A549 (cell line): ENCODE measurements at regions not wholly inside any gene's neighbourhood (a gene's known extent, or its start where the extent isn't known, plus 50 kb on each side); places are given as distances from the start of the nearest gene placed in this dataset.

Source experiments
- BHLHE40 ChIP-seq: IDR thresholded peaks from 2 replicates; pipeline ENCODE4 v1.6.1; 2012; ENCODE audit warnings: low read depth, low read length, inconsistent platforms
- CEBPB ChIP-seq, 2 experiments: fragments of >200 bp in 1 of 2; sonication (Bioruptor Twin) in 1 of 2; formaldehyde crosslinking in 1 of 2; IDR thresholded peaks; 2 replicates each; pipeline ENCODE4 v1.6.1; 2012 to 2016
- ELK1 ChIP-seq: fragments of 150-350 bp; IDR thresholded peaks from 2 replicates; pipeline ENCODE4 v1.6.1; 2014; ENCODE audit warnings: low read depth, mild to moderate bottlenecking, low read length
- EP300 ChIP-seq, 2 experiments: fragments of >200 bp; sonication (Bioruptor Twin); formaldehyde crosslinking; IDR thresholded peaks; 2 replicates in 1 of 2; 3 replicates in 1 of 2; pipeline ENCODE4 v1.6.1; 2016 to 2017
- HDAC2 ChIP-seq: fragments of 200-600 bp; sonication (generic); IDR thresholded peaks from 2 replicates; pipeline ENCODE4 v1.6.1; 2016
- HOXB5 ChIP-seq: fragments of 250-450 bp; sonication (Bioruptor Pico); IDR thresholded peaks from 2 replicates; pipeline ENCODE4 v1.5.0; 2020; ENCODE audit warnings: mild to moderate bottlenecking, moderate library complexity
- JUN ChIP-seq, 2 experiments: fragments of >200 bp; sonication (Bioruptor Twin); formaldehyde crosslinking; IDR thresholded peaks; 2 replicates in 1 of 2; 3 replicates in 1 of 2; pipeline ENCODE4 v1.6.1; 2016 to 2017
- NPAS2 ChIP-seq: fragments of 250-450 bp; sonication (Bioruptor Pico); IDR thresholded peaks from 2 replicates; pipeline ENCODE4 v1.8.0; 2022; ENCODE audit warnings: mild to moderate bottlenecking, moderate library complexity, borderline replicate concordance
- POLR2A ChIP-seq: IDR thresholded peaks from 2 replicates; pipeline ENCODE4 v1.6.1; 2012; ENCODE audit warnings: mild to moderate bottlenecking, low read length
- REST ChIP-seq: fragments of 200-600 bp; sonication (generic); IDR thresholded peaks from 2 replicates; pipeline ENCODE4 v1.6.1; 2016; ENCODE audit warnings: antibody characterized with exemption, mild to moderate bottlenecking, moderate library complexity
- TF ChIP-seq, protein P1 (sequence below): fragments of >200 bp; sonication (Bioruptor Twin); formaldehyde crosslinking; IDR thresholded peaks from 3 replicates; pipeline ENCODE4 v1.5.1; 2016
- TF ChIP-seq, protein P2 (sequence below): fragments of 450-650 bp; IDR thresholded peaks from 2 replicates; pipeline ENCODE4 v1.6.1; 2014; ENCODE audit warnings: antibody characterized with exemption

DNA sequence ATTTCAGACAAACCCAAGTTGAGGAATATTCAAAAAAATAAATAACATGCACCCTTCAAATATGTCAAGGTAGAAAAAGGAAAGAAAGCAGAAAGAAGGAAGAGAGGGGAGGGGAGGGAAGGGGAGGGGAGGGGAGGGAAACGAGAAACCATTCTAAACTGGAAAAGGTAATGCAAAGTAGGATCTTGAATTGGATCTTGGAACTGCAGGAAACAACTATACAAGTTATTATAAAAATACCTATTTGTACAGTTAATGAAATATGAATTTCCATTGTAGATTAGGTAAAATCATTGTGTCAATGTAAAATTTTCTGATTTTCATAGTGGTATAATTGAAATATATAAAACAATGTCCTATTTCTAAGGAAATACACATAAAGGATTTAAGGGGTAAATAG is 668.4 kb downstream of the FAT4 start:
- TF ChIP-seq REST, result no peak
- TF ChIP-seq, protein P1, sequence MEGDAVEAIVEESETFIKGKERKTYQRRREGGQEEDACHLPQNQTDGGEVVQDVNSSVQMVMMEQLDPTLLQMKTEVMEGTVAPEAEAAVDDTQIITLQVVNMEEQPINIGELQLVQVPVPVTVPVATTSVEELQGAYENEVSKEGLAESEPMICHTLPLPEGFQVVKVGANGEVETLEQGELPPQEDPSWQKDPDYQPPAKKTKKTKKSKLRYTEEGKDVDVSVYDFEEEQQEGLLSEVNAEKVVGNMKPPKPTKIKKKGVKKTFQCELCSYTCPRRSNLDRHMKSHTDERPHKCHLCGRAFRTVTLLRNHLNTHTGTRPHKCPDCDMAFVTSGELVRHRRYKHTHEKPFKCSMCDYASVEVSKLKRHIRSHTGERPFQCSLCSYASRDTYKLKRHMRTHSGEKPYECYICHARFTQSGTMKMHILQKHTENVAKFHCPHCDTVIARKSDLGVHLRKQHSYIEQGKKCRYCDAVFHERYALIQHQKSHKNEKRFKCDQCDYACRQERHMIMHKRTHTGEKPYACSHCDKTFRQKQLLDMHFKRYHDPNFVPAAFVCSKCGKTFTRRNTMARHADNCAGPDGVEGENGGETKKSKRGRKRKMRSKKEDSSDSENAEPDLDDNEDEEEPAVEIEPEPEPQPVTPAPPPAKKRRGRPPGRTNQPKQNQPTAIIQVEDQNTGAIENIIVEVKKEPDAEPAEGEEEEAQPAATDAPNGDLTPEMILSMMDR, result no peak
- TF ChIP-seq, protein P2, sequence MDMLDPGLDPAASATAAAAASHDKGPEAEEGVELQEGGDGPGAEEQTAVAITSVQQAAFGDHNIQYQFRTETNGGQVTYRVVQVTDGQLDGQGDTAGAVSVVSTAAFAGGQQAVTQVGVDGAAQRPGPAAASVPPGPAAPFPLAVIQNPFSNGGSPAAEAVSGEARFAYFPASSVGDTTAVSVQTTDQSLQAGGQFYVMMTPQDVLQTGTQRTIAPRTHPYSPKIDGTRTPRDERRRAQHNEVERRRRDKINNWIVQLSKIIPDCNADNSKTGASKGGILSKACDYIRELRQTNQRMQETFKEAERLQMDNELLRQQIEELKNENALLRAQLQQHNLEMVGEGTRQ, result no peak
- TF ChIP-seq POLR2A, result no peak
- TF ChIP-seq BHLHE40, result no peak
- TF ChIP-seq HDAC2, result no peak
- TF ChIP-seq EP300 (IDR thresholded peaks at IDR 0.05), result no peak
- no peak for TF ChIP-seq CEBPB (IDR thresholded peaks at IDR 0.05)
- no peak for TF ChIP-seq HOXB5
- no peak for TF ChIP-seq NPAS2 (CRISPR knock-in tag)
- no peak for TF ChIP-seq ELK1
- no peak for TF ChIP-seq JUN (IDR thresholded peaks at IDR 0.05)
